ENCODE measurements at regions not wholly inside any gene's neighbourhood (a gene's known extent, or its start where the extent isn't known, plus 50 kb on each side); places are given as distances from the start of the nearest gene placed in this dataset.

DNA sequence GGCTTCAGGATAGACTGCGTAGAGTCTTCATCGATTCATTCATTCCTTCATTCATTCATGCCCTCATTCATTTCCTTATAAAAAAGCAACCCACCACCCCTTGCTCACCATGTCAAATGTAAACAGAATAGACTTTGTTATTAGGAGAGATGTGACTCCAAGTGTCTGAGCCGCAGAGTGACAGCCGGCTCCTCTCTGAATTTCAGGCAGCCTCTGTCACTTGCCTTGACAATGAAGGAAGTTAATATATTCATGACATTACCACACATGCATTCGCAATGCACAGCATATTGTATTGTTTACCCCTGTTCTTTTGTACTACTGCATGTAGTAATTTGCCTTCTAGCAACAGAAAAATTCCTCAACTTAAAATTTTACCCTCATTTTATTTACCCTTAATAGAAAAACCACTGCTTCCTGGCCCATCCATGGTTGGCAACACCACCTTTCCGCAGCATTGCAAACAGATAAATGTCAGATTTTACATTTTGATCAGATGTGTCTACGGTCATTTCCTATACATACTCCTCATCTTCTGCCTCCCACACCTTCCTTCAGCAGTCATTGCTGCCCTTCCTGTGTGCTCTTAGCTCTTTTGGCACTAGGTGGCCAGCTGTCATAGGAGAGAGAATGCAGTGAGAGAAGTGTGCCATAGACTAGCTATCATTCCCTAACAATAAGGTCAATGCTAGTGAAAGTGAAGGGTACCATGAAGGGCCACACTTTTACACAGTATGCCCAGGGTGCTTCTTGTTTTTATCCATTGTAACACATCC lies 1090.8 kb downstream of the BCL11A start:
- intact Hi-C loops (cut with DNase I, micrococcal nuclease) = no loop called here
- TF ChIP-seq, protein P1, sequence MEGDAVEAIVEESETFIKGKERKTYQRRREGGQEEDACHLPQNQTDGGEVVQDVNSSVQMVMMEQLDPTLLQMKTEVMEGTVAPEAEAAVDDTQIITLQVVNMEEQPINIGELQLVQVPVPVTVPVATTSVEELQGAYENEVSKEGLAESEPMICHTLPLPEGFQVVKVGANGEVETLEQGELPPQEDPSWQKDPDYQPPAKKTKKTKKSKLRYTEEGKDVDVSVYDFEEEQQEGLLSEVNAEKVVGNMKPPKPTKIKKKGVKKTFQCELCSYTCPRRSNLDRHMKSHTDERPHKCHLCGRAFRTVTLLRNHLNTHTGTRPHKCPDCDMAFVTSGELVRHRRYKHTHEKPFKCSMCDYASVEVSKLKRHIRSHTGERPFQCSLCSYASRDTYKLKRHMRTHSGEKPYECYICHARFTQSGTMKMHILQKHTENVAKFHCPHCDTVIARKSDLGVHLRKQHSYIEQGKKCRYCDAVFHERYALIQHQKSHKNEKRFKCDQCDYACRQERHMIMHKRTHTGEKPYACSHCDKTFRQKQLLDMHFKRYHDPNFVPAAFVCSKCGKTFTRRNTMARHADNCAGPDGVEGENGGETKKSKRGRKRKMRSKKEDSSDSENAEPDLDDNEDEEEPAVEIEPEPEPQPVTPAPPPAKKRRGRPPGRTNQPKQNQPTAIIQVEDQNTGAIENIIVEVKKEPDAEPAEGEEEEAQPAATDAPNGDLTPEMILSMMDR (IDR thresholded peaks at IDR 0.05) = no peak
- H3K36me3 ChIP-seq (ENCODE audit: low read depth) = no peaks in the 10 kb centered on the region
- no peak overlapping the region for H3K4me3 ChIP-seq
- H3K4me1 ChIP-seq (ENCODE audit: low read depth) = no peaks in the 10 kb centered on the region
- peak in 1 of 3 donors; percentile 3 for DNase-seq
- no peak for ATAC-seq
- no peaks in the 10 kb centered on the region for H3K9me3 ChIP-seq

DNA sequence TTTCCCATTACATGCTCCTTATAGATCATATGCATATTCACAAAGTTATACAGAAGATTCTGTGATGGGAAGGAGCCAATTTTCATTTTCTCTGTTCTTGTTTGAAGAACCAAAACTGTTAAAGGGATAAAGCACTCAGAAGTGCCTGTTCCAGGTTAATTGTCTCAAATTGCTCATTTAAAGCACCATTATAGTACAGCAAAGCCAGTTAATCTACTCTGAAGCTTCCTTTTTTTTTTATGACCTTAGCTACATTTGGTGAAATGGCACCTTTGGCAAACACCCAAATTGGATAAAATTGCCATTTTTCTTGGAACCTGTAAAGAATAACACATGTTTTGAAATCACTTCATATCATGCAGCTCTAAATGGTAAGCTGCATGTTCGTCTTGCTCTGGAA lies 1092.3 kb downstream of the BCL11A start:
- DNase-seq (no peak), ATAC-seq (no peak)
- intact Hi-C loops (cut with DNase I, micrococcal nuclease) = no loop called here
- no peaks in the 10 kb centered on the region for H3K4me1 ChIP-seq (ENCODE audit: low read depth)
- H3K36me3 ChIP-seq (ENCODE audit: low read depth) = no peaks in the 10 kb centered on the region
- H3K9me3 ChIP-seq = no peaks in the 10 kb centered on the region
- H3K4me3 ChIP-seq = no peak overlapping the region
- TF ChIP-seq, protein P1 (IDR thresholded peaks at IDR 0.05) = no peak

DNA sequence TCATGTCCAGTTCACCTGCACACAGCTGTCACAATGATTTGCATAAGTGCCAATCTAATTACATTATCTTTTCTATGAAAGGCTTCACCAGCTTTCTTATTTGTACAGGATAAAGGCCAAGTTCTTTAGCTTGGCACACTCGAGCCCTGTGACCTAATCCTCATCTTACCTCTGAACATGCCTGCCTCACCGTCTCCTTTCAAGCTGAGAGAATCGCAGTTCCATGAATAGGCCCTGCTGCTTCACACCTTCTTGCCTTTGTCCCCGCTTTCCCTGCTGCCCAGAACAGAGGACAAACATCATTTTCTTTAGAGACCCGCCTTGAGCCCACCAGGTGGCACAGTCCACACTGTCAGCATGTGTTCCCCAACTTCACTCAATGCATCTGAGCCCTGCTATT lies 1094.7 kb downstream of the BCL11A start:
- intact Hi-C loops (cut with DNase I, micrococcal nuclease) = no loop called here
- ATAC-seq (no peak), DNase-seq (no peak)
- Histone ChIP-seq H3K9me3 (no peaks in the 10 kb centered on the region), H3K36me3 (ENCODE audit: low read depth) (no peaks in the 10 kb centered on the region), H3K4me3 (no peak overlapping the region), H3K4me1 (ENCODE audit: low read depth) (no peaks in the 10 kb centered on the region)
- TF ChIP-seq, protein P1 (IDR thresholded peaks at IDR 0.05) = no peak

DNA sequence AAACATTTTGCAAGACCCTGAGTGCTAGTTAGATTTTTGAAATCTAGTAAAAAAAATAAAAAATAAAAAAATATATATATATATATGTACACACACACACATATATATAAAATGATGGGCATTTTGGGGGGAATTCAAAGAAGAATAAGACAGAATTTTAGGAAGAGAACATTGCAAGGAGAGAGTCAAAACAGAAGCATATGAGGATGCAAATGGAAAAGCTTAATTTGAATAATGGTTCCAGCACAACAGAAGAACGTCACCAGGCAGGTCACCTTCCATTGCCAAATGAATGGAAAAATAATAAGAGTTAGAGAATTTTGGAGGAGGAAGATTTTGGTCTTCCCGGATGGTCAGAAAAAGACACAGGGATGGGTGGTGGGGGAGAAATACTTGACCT lies 1097.2 kb downstream of the BCL11A start:
- ATAC-seq (no peak), DNase-seq (no peak)
- Histone ChIP-seq H3K4me3 (no peak overlapping the region), H3K36me3 (ENCODE audit: low read depth) (no peaks in the 10 kb centered on the region), H3K9me3 (no peaks in the 10 kb centered on the region), H3K4me1 (ENCODE audit: low read depth) (no peaks in the 10 kb centered on the region)
- TF ChIP-seq, protein P1 (IDR thresholded peaks at IDR 0.05) = no peak
- intact Hi-C loops (cut with DNase I, micrococcal nuclease) = no loop called here

DNA sequence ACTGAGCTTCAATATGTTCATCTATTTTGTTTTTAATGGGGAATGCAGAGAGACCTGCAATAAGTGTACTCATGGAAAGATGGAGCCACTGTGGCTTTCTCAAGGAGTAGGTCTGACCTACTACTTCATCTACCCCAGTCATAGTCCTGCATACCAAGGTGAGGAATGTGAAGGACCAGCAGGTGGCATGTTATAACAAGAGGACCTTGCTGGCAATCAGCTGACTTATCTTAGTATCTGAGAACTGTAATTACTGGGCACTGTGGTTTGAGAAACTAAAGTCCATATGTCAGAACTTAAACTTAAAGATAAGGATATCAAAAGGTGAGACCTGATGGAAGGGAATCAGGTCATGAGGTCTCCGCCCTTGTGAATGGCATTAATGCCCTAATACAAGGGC lies 1104.2 kb downstream of the BCL11A start:
- TF ChIP-seq, protein P1 (IDR thresholded peaks at IDR 0.05) = no peak
- no peak overlapping the region for H3K4me3 ChIP-seq
- H3K9me3 ChIP-seq = no peaks in the 10 kb centered on the region
- no peaks in the 10 kb centered on the region for H3K4me1 ChIP-seq (ENCODE audit: low read depth)
- intact Hi-C loops (cut with DNase I, micrococcal nuclease) = no loop called here
- peak; percentile 65 for ATAC-seq
- H3K36me3 ChIP-seq (ENCODE audit: low read depth) = no peaks in the 10 kb centered on the region
- DNase-seq = peak in 1 of 3 donors; percentile 58
